NT2/D1 (cell line): ENCODE measurements at regions not wholly inside any gene's neighbourhood (a gene's known extent, or its start where the extent isn't known, plus 50 kb on each side); places are given as distances from the start of the nearest gene placed in this dataset.

ENCODE experiments used
- DNase-seq: peaks from one replicate; pipeline ENCODE4 v3.0.0-alpha.2; 2011; ENCODE audit warnings: low read depth, low spot score
- H3K27me3 ChIP-seq: 2 replicates; pipeline ENCODE4 v1.6.0; 2011; ENCODE audit warnings: mild to moderate bottlenecking; ENCODE audit not compliant: insufficient read length, insufficient read depth
- H3K36me3 ChIP-seq: 2 replicates; pipeline ENCODE4 v1.6.1; 2011; ENCODE audit warnings: mild to moderate bottlenecking, low read length, mixed read lengths; ENCODE audit not compliant: insufficient read depth, insufficient read length
- H3K4me1 ChIP-seq: 2 replicates; pipeline ENCODE4 v1.5.1; 2011; ENCODE audit not compliant: insufficient read depth, insufficient read length
- H3K4me3 ChIP-seq: 2 replicates; pipeline ENCODE4 v1.5.1; 2011; ENCODE audit warnings: low read depth; ENCODE audit not compliant: insufficient read length
- H3K9ac ChIP-seq: 2 replicates; pipeline ENCODE4 v1.6.0; 2011; ENCODE audit warnings: low read depth; ENCODE audit not compliant: insufficient read length
- H3K9me3 ChIP-seq: 2 replicates; pipeline ENCODE4 v1.5.1; 2011; ENCODE audit warnings: mild to moderate bottlenecking, low read length; ENCODE audit not compliant: insufficient read depth
- SUZ12 ChIP-seq: IDR thresholded peaks from 2 replicates; pipeline ENCODE4 v1.6.1; 2011; ENCODE audit not compliant: insufficient read length, insufficient read depth; ENCODE audit errors: extremely low read depth
- YY1 ChIP-seq: IDR thresholded peaks from 2 replicates; pipeline ENCODE4 v1.6.1; 2011; ENCODE audit not compliant: insufficient read length, insufficient read depth
- ZNF274 ChIP-seq: IDR thresholded peaks from 2 replicates; pipeline ENCODE4 v1.6.1; 2011; ENCODE audit warnings: mild to moderate bottlenecking, low read depth, low read length

- Histone ChIP-seq H3K9ac (no peak overlapping the region), H3K4me3 (no peak overlapping the region), H3K9me3 (no peaks in the 10 kb centered on the region), H3K27me3 (no peaks in the 10 kb centered on the region), H3K36me3 (no peaks in the 10 kb centered on the region), H3K4me1 (no peaks in the 10 kb centered on the region)
- DNase-seq = no peak
- TF ChIP-seq YY1 = no peak
Measured at GRCh38 chr10:60560451-60560850, 170.8 kb upstream of the ANK3 start.

GRCh38 chr10:60555700-60556099 is 166.0 kb upstream of the ANK3 start:
- no peak for DNase-seq
- no peaks in the 10 kb centered on the region for H3K36me3 ChIP-seq
- H3K4me3 ChIP-seq = no peak overlapping the region
- H3K9ac ChIP-seq = no peak overlapping the region
- H3K27me3 ChIP-seq = no peaks in the 10 kb centered on the region
- no peak for TF ChIP-seq SUZ12
- TF ChIP-seq YY1 = no peak
- no peak for TF ChIP-seq ZNF274
- H3K4me1 ChIP-seq = no peaks in the 10 kb centered on the region
- no peaks in the 10 kb centered on the region for H3K9me3 ChIP-seq

- DNase-seq = no peak
- no peaks in the 10 kb centered on the region for H3K36me3 ChIP-seq
- H3K9ac ChIP-seq = no peak overlapping the region
- H3K4me1 ChIP-seq = no peaks in the 10 kb centered on the region
- no peak overlapping the region for H3K4me3 ChIP-seq
- TF ChIP-seq ZNF274 = no peak
- no peak for TF ChIP-seq YY1
- no peak for TF ChIP-seq SUZ12
- no peaks in the 10 kb centered on the region for H3K9me3 ChIP-seq
- no peaks in the 10 kb centered on the region for H3K27me3 ChIP-seq
Measured at GRCh38 chr10:60549686-60550085, 160.0 kb upstream of the ANK3 start.

- no peak overlapping the region for H3K4me3 ChIP-seq
- H3K9me3 ChIP-seq = no peaks in the 10 kb centered on the region
- H3K27me3 ChIP-seq = no peaks in the 10 kb centered on the region
- DNase-seq = no peak
- H3K9ac ChIP-seq = no peak overlapping the region
- no peaks in the 10 kb centered on the region for H3K4me1 ChIP-seq
- TF ChIP-seq YY1 = no peak
- no peak for TF ChIP-seq SUZ12
- TF ChIP-seq ZNF274 = no peak
- H3K36me3 ChIP-seq = no peaks in the 10 kb centered on the region
Measured at GRCh38 chr10:60542657-60543056, 153.0 kb upstream of the ANK3 start.

- Histone ChIP-seq H3K4me1 (no peaks in the 10 kb centered on the region), H3K9ac (no peak overlapping the region), H3K9me3 (no peaks in the 10 kb centered on the region), H3K36me3 (no peaks in the 10 kb centered on the region), H3K4me3 (no peak overlapping the region), H3K27me3 (no peaks in the 10 kb centered on the region)
- TF ChIP-seq SUZ12 (no peak), YY1 (no peak), ZNF274 (no peak)
- no peak for DNase-seq
Measured at GRCh38 chr10:60541451-60541850, 151.8 kb upstream of the ANK3 start.

- no peak for DNase-seq
Measured at GRCh38 chr10:60537697-60538096, 148.0 kb upstream of the ANK3 start.

GRCh38 chr10:60536529-60537114 is 146.9 kb upstream of the ANK3 start:
- H3K4me1 ChIP-seq = no peaks in the 10 kb centered on the region
- H3K4me3 ChIP-seq = no peak overlapping the region
- H3K36me3 ChIP-seq = no peaks in the 10 kb centered on the region
- H3K9me3 ChIP-seq = no peaks in the 10 kb centered on the region
- H3K9ac ChIP-seq = no peak overlapping the region
- DNase-seq = no peak
- H3K27me3 ChIP-seq = no peaks in the 10 kb centered on the region
- TF ChIP-seq ZNF274 (no peak), YY1 (no peak), SUZ12 (no peak)

More at GRCh38 chr10:60537697-60538096, 148.0 kb upstream of the ANK3 start:
- Histone ChIP-seq H3K9ac (no peak overlapping the region), H3K36me3 (no peaks in the 10 kb centered on the region), H3K9me3 (no peaks in the 10 kb centered on the region), H3K27me3 (no peaks in the 10 kb centered on the region), H3K4me1 (no peaks in the 10 kb centered on the region), H3K4me3 (no peak overlapping the region)
- TF ChIP-seq YY1 = no peak
- no peak for TF ChIP-seq ZNF274
- TF ChIP-seq SUZ12 = no peak
